VCaP (cell line): ENCODE measurements at regions not wholly inside any gene's neighbourhood (a gene's known extent, or its start where the extent isn't known, plus 50 kb on each side); places are given as distances from the start of the nearest gene placed in this dataset.

ENCODE experiments used
- H3K27ac ChIP-seq: fragments of 450-650 bp; 2 replicates; pipeline ENCODE4 v1.5.1; 2017
- CTCF ChIP-seq: fragments of 450-650 bp; conservative IDR thresholded peaks from 2 replicates; pipeline ENCODE4 v1.5.1; 2017; ENCODE audit warnings: mild to moderate bottlenecking, moderate library complexity

GRCh38 chr16:66064801-66065530 is 301.5 kb upstream of the CDH5 start:
- no peak for TF ChIP-seq CTCF
- no peak overlapping the region for H3K27ac ChIP-seq

GRCh38 chr16:66058832-66059231 is 307.7 kb upstream of the CDH5 start:
- TF ChIP-seq CTCF: no peak
- H3K27ac ChIP-seq: no peak overlapping the region

- H3K27ac ChIP-seq: no peak overlapping the region
- no peak for TF ChIP-seq CTCF
Observed at GRCh38 chr16:66058172-66058691, 308.3 kb upstream of the CDH5 start.

- TF ChIP-seq CTCF: no peak
- no peak overlapping the region for H3K27ac ChIP-seq
Observed at GRCh38 chr16:66057057-66057456, 309.4 kb upstream of the CDH5 start.

- TF ChIP-seq CTCF: no peak
- H3K27ac ChIP-seq: no peak overlapping the region
Observed at GRCh38 chr16:66054095-66054494, 312.4 kb upstream of the CDH5 start.

GRCh38 chr16:66052745-66053144 is 313.7 kb upstream of the CDH5 start:
- no peak overlapping the region for H3K27ac ChIP-seq
- no peak for TF ChIP-seq CTCF

GRCh38 chr16:66050991-66051390 is 315.5 kb upstream of the CDH5 start:
- H3K27ac ChIP-seq: no peak overlapping the region
- TF ChIP-seq CTCF: no peak
